Myocyte (in vitro differentiated cells): ENCODE measurements at regions not wholly inside any gene's neighbourhood (a gene's known extent, or its start where the extent isn't known, plus 50 kb on each side); places are given as distances from the start of the nearest gene placed in this dataset.
"Not testable (repeated sequence)": the region's sequence is repeated elsewhere in the genome, so short reads cannot be mapped to it uniquely, and the experiment has no call there.

Experiments
- DNase-seq: peaks from one replicate; pipeline ENCODE4 v3.0.0-alpha.2; 2012; ENCODE audit warnings: low read depth

- no peak for DNase-seq
Observed at GRCh38 chr6:11961923-11962322, 50.2 kb upstream of the HIVEP1 start.

- DNase-seq: no peak
Observed at GRCh38 chr6:11960909-11961779, 51.0 kb upstream of the HIVEP1 start.

GRCh38 chr6:11956781-11957180, 55.3 kb upstream of the HIVEP1 start:
- no peak for DNase-seq

GRCh38 chr6:11953641-11954040, 58.5 kb upstream of the HIVEP1 start:
- no peak for DNase-seq

GRCh38 chr6:11952316-11952715, 59.8 kb upstream of the HIVEP1 start:
- DNase-seq: no peak

- no peak for DNase-seq
Observed at GRCh38 chr6:11951868-11952267, 60.2 kb upstream of the HIVEP1 start.

GRCh38 chr6:11950109-11950508, 62.0 kb upstream of the HIVEP1 start:
- DNase-seq: no peak

DNA sequence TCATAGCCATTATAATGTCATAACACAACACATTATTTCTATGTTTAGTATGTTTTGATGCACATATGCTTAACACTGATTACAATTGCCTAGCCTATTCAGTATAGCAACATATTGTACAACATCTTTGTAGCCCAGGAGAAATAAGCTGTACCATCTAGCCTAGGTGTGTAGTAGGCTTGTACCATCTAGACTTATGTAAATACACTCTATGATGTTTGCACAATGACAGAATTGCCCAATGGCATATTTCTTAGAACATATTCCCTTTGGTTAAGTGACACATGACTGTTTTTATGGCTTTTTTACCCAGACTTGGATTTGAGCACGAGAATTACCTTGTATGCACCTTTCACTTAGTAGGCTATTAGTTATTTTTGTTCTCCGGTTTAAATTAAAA, 64.5 kb upstream of the HIVEP1 start:
- DNase-seq: no peak

DNA sequence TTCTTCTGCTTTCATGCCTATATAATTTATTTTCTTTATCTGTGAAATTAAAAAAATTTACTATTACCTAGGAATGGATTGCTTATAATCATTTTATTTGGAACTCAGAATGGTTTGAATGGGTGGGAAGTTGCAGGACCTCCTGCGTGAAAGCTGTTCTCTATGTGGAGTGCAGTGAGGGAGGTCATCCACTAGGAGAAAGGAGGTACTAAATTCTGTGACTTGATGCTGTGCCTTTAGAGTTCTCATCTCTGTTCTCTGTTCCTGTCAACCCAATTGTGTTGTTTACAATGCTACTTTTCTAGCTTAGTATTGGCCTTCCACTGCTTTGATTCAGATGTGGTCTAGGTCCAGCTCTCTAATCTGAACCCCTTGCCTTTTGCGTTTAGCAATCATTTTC, 65.0 kb upstream of the HIVEP1 start:
- no peak for DNase-seq

GRCh38 chr6:11944111-11944510, 68.0 kb upstream of the HIVEP1 start:
- no peak for DNase-seq

DNA sequence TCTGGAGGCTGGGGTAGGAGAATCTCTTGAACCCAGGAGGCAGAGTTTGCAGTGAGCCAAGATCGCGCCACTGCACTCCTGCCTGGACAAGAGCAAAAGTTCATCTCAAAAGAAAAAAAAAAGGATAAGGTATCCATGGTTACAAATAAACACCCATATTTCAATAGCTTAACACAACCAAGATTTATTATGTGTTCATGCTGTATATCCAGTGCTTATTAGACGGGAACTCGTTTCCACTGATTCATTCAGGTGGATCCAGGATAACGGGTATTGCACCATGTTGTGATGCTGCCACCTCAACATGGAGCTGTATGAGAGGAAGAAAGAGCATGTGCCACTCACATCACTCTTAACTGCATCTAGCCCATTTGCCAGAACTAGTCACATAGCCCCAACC, 69.1 kb upstream of the HIVEP1 start:
- no peak for DNase-seq

DNA sequence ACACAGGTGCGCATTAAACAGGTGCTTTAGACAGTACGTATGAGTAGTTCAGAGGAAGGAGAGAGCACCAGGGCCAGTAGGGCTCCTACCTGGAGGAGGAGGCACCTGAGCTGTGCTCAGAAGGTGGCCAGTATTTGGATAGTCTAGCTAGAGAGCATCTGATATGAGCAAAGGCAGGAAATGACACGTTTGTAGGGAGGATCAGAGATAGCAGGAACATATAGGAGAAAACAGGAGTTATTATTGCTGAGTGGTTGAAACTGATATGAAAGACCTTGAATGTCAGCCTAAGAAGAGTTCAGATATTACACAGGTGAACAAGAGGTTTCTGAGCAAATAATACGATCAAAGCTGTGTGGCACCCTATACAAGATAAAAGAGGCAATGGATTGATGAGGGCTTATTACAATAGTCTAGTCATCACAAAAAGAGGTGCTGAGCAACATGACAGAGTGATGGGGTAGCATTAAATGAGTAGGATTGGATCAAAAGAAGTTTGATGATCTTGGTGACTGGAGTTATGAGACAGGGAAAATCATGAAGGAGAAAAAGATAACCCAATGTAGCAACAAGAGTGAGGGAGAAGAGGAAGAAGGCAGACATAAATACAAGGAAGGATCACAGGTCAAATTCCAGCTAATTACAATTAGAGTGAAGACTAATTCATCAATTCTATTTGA, 69.8 kb upstream of the HIVEP1 start:
- no peak for DNase-seq

DNA sequence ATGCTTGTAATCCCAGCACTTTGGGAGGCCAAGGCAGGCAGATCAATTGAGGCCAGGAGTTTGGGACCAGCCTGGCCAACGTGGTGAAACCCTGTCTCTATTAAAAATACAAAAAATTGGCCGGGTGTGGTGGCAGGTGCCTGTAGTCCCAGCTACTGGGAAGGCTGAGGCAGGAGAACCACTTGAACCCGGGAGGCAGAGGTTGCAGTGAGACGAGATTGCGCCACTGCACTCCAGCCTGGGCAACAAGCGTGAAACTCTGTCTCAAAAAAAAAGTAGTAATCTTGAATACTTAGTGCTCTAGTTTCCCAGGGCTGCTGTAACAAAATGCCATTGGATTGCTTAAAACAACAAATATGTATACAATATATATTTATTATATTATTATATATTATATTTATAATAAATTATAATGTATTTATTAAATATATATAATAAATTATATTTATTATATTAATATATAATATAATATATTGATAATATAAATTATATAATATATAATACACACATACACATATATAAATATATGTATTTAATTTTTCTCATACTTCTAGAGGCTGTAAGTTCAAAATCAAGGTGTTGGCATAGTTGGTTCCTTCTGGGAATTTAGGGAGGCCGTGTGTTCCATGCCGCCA, 71.5 kb upstream of the HIVEP1 start:
- DNase-seq: not testable (repeated sequence)

GRCh38 chr6:11938285-11938890, 73.7 kb upstream of the HIVEP1 start:
- DNase-seq: peak; percentile 9

DNA sequence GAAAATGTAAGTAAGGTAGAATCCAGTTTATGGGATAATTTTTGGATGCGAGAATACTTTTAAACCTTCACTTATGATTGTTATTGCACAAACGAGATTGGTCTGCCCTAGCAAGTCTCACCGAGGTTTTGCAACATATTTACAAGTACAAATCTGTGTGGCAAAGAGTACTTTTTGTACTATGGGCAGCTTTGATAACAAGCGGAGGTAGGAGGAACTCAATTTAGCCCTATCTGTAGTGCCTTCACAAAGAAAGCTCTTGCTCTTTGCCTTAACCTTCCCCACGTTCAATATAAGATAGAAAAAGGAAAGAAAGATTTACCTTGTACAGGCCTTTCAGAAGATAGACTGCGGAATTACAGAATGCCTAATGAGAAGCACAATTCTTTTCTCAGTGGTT, 77.5 kb upstream of the HIVEP1 start:
- no peak for DNase-seq

DNA sequence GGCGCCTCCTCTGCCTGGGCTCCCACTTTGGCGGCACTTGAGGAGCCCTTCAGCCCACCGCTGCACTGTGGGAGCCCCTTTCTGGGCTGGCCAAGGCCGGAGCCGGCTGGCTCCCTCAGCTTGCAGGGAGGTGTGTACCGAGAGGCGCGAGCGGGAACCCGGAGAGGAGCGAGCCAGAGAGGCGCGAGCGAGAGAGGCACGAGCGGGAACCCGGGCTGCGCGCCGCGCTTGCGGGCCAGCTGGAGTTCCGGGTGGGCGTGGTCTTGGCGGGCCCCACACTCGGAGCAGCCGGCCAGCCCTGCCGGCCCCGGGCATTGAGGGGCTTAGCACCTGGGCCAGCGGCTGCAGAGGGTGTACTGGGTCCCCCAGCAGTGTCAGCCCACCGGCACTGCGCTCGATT, 79.2 kb upstream of the HIVEP1 start:
- not testable (repeated sequence) for DNase-seq

DNA sequence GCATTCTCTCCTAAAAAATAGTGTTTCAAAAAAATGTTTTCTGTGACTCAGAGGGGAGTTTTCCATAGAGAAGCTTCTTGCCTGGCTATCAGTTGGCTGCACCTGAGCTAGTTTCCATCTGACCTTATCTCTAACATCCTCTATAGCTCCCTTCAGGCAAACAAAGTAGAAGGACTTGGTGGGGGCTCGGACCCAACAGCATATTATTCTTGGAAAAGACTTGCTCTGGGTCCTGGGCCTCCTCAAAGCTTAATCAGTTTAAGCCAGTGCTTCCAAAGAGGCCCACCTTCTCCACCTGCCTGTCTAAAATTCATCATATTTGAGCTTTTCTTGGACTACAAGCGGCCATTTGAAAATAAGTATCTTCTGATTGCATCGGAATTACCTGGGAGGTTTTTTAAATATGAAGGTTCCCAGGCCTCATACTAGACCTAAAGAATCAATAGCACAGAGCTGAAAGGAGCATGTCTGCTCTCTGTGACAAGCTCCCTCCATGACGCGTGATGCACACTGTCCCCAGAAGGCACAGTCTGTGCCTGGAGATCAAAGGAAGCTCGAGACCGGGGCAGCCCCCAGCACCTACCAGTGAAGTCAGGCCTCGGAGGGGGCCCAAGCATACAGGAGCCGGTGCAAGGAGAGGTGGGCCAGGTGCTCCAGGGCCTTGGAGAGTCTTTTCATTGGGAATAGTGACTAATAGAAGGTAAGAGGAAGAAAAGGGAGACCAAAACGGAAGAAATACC, 80.6 kb upstream of the HIVEP1 start:
- no peak for DNase-seq

DNA sequence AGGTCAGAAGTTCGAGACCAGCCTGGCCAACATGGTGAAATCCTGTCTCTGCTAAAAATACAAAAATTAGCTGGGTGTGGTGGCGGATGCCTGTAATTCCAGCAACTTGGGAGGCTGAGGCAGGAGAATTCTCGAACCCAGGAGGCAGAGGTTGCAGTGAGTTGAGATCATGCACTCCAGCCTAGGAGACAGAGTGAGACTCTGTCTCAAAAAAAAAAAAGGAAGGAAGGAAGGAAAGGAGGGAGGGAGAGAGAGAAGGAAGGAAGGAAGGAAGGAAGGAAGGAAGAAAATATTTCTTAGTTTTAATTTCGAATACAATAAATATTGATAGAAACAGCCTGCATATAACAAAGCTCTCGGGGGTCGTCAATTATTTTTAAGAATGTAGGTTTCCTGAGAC, 81.3 kb upstream of the HIVEP1 start:
- DNase-seq: not testable (repeated sequence)

GRCh38 chr6:11930240-11930639, 81.9 kb upstream of the HIVEP1 start:
- DNase-seq: no peak

GRCh38 chr6:11929241-11929835, 82.8 kb upstream of the HIVEP1 start:
- DNase-seq: no peak
